Stimulated activated CD8-positive, alpha-beta memory T cell treated with anti-CD3 and anti-CD28 coated beads, Interleukin-4, amount 100 ng/mL, for 1 hour (primary cell): ENCODE measurements at regions not wholly inside any gene's neighbourhood (a gene's known extent, or its start where the extent isn't known, plus 50 kb on each side); places are given as distances from the start of the nearest gene placed in this dataset.
"Not testable (repeated sequence)": the region's sequence is repeated elsewhere in the genome, so short reads cannot be mapped to it uniquely, and the experiment has no call there.

Source experiments
- DNase-seq, 2 donors: peaks; one replicate each; pipeline ENCODE4 v3.0.0-alpha.2; 2020; ENCODE audit warnings: low read depth in 2 of 2, low spot score in 1 of 2

- no peak for DNase-seq
Measured at GRCh38 chr18:41899535-41899934, 55.5 kb upstream of the PIK3C3 start.

DNA sequence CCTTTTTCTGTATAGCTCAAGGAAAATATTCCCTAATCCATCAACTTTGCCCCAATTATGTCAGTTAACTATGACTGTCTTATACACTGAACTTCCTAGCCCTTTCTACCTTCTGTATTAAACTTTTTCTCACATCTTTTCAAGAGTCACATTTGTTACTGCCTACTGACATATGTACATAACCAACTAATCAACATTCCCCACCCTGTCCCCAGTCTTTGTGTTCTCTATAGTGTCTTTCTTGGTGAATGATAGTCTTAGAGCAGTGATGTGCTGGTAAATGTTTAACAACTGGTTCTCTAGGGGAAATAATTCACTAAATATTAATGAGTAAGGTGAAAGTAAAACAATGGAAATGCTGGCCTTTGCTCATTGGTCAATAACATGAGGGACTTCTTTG is 61.6 kb upstream of the PIK3C3 start:
- no peak for DNase-seq

DNA sequence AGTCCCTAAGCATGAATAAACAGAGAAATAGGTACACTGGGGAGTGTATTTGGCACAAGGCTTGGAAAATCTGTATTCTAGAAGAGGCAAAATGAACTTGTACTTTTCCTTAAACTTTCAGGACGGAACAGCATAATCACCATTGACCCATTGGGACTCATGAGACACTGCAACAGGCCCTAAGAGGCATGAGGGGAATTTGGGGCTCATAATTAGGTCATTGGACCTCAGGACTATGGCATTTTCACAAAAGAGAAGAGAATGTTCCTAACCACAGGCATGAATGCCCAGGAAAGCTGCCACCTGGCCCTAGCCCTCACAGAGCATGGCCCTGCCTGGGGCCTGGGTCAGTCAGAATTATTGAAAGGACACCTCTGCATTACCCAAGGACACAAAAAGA is 67.9 kb upstream of the PIK3C3 start:
- DNase-seq = no peak

- DNase-seq = no peak
Measured at GRCh38 chr18:41886126-41886807, 68.8 kb upstream of the PIK3C3 start.

DNA sequence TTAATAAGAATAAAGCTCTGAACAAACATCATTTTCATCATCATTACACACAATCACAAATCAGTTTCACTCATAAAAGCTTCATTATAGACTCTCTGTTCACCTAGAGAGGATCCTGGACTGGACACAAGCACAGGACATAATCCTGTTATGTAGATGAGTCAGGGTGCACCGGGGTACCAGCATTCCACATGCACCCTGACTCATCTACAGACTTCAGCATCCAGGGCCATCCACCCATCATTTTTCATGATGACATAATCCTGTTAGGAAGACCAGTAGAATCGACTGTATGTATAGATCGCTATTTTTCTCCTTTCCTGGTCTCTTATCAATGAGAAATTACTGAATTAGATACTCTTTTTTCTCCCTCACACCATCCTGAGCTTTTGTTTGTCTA is 73.7 kb upstream of the PIK3C3 start:
- DNase-seq = no peak

DNA sequence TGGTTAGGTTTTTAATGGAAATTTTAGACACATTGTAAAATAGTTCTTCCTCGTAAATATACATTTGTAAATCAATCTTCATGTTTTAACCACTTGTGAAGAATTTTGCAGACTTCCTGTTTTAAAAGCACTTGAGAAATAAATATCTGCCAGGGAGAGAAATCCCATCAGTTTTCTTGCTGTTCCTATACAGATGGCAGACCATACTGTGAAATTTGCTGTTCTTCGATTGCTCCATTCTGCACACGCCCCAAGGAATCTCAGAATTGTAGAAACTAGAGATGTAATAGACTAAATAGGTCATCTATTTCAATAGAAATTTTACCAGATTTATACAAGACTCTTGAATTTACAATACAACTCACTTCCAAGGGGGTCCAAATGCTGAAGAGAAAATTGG is 75.8 kb upstream of the PIK3C3 start:
- no peak for DNase-seq

- DNase-seq = no peak
Measured at GRCh38 chr18:41875094-41875780, 79.8 kb upstream of the PIK3C3 start.

DNA sequence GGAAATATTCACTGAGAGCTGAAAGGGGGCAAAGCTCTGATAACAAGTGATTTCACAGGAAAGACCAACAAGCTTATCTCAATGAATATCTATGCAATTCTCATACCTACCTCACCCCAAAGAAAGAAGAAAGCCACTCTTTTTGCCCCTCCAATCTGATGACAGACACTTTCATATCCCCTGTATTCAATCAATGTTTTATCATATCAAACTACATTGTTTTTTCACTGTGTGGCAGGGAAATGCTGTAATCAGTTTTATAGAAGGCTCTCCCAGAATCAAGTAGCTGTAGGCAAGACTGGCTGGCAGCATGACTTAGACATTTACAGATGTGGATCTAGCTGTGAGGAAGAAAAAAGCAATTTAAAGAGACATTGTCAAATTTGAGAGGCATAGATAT is 81.3 kb upstream of the PIK3C3 start:
- DNase-seq = no peak

- no peak for DNase-seq
Measured at GRCh38 chr18:41872206-41872605, 82.8 kb upstream of the PIK3C3 start.

- DNase-seq = no peak
Measured at GRCh38 chr18:41871229-41872000, 83.6 kb upstream of the PIK3C3 start.

DNA sequence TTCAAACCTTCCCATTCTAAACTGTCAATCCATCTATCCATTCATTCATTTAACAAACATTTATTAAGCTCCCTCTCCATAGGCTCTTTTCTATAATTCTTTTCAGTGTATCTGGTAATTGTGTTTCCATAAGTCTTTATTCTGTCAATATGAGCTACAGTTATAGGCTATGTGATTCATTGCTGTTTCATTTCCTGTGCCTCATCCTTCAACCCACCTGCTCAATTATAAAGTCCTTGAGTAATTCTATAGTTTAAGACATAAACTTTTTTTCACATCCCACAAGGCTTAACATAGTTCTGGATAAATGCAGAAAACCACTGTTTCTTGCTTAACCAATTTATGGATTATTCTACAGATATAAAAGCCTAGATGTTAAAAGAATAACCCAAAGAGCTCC is 84.2 kb upstream of the PIK3C3 start:
- DNase-seq = no peak

DNA sequence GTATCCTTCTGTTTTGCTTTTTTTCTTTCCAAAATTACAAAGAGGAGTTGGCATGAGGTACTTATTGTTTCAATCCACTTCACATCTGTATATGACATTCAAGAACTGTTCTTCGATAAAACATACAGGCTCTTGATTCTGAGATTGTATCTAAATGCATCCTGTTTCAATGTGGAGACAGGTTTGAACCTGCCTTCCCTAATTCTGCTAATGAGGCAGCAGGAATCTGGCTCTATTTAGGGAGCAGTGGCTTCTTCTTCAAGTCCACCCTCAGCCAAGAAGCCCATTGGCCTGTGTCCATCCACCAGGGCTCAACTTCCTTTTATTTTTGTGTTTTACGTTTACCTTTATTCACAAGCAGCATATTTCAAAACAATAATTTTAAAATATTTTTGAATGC is 84.8 kb upstream of the PIK3C3 start:
- DNase-seq = no peak

GRCh38 chr18:41865796-41866195 is 89.2 kb upstream of the PIK3C3 start:
- not testable (repeated sequence) for DNase-seq

GRCh38 chr18:41864216-41864615 is 90.8 kb upstream of the PIK3C3 start:
- DNase-seq = no peak

GRCh38 chr18:41862921-41863320 is 92.1 kb upstream of the PIK3C3 start:
- no peak for DNase-seq

DNA sequence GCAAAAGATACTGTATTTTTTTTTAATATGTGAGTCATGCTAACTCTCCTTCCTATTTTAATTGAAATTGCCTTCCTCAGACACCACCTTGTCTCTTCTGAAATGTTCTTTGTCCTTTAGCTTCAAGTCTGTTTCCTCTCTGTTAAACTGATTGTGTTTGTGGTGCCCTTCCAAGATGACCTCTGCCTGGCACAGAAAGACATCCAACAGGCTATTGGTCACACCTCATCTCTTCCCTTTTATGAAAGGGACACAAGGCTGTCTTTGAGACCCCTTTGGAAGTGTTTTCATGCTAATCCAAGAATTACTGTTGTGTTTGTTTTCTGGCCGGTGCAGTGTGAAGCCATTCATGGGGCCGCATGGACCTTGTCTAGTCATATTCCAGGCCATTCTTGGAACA is 94.0 kb upstream of the PIK3C3 start:
- no peak for DNase-seq

- no peak for DNase-seq
Measured at GRCh38 chr18:41858761-41859555, 96.1 kb upstream of the PIK3C3 start.

- no peak for DNase-seq
Measured at GRCh38 chr18:41853280-41853679, 101.8 kb upstream of the PIK3C3 start.

DNA sequence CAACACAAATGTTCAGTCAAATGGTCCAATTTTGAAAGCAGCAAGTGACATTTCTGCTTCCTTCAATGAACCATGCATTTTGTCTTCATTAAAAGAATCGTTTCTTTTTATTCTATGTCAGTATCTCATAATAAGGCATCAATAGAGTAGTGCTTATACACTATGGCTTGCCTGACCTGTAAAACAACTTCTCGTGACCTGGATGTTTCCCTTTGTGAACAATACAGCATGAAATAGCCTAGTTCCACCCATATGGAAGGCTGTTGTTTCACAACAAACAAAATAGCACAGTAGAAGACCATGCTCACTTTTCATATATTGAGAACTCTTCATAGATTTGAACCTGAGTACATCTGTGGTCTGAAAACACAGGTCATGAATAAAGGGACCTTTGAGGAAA is 104.3 kb upstream of the PIK3C3 start:
- DNase-seq = no peak

GRCh38 chr18:41849632-41850031 is 105.4 kb upstream of the PIK3C3 start:
- no peak for DNase-seq

GRCh38 chr18:41845563-41845962 is 109.5 kb upstream of the PIK3C3 start:
- no peak for DNase-seq
